Astrocyte of the spinal cord (primary cell): ENCODE measurements at regions not wholly inside any gene's neighbourhood (a gene's known extent, or its start where the extent isn't known, plus 50 kb on each side); places are given as distances from the start of the nearest gene placed in this dataset.
A peak's percentile ranks its signal among the peaks of the same experiment; 100 is the strongest.

Experiments
- DNase-seq: peaks from one replicate; pipeline ENCODE4 v3.0.0; 2011; ENCODE audit warnings: low read depth, low spot score
- H3K4me3 ChIP-seq: 2 replicates; pipeline ENCODE4 v1.5.1; 2011; ENCODE audit warnings: low read depth, mild to moderate bottlenecking, low read length, moderate library complexity
- CTCF ChIP-seq: IDR thresholded peaks from 2 replicates; pipeline ENCODE4 v1.5.1; 2012; ENCODE audit warnings: low read depth, mild to moderate bottlenecking, low read length, inconsistent platforms
- in situ Hi-C: cut with HindIII; loops from 2 replicates; pipeline ENCODE4 v1.10.0; 2017; ENCODE audit warnings: low sequenced_read_pairs

DNA sequence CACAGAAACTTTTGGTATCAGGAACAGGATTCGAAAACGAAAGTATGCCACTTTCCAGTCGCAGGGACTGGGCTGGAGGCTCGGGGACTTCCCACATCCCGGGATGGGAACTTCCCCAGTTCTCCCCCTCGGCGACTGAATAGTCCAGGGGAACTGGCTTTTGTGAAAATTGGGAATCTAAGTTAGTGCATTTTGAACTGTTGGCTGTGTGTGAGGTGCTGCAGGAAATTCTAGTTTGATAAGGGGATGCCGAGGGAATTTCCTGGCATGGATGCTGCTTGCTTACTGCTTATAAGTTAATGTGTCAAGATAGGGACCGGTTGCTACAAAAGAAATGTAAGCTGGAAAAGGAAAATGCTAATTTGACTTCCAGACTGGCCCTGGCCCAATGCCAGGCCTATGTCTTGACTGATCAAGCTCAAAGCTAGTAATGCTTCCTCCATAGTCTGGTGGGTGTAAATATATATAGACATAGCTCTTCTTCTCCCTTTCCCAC lies 73.4 kb upstream of the EIF5 start:
- H3K4me3 ChIP-seq: peak overlapping the region; percentile 45
- in situ Hi-C loops: no loop called here
- DNase-seq: peak; percentile 14
- TF ChIP-seq CTCF: no peak

- in situ Hi-C loops: no loop called here
- no peak overlapping the region for H3K4me3 ChIP-seq
- TF ChIP-seq CTCF: no peak
- no peak for DNase-seq
Observed at GRCh38 chr14:103267226-103267910, 66.7 kb upstream of the EIF5 start.

DNA sequence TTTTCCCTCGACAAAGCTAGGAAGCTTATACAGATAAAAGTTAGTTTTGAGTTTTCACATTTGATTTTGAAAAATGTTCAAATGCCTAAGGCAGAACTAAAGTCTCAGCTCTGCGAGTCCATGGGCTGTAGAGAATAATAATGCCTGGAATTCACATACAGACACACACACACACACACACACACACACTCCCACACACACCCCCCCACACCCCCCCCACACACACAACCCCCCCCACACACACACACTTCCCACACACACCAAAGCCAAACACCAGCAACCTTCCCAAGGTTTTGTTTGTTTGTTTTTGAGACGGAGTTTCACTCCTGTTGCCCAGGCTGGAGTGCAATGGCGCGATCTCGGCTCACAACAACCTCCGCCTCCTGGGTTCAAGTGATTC lies 62.8 kb upstream of the EIF5 start:
- no peak for DNase-seq
- in situ Hi-C loops: no loop called here
- TF ChIP-seq CTCF: no peak
- H3K4me3 ChIP-seq: no peak overlapping the region

DNA sequence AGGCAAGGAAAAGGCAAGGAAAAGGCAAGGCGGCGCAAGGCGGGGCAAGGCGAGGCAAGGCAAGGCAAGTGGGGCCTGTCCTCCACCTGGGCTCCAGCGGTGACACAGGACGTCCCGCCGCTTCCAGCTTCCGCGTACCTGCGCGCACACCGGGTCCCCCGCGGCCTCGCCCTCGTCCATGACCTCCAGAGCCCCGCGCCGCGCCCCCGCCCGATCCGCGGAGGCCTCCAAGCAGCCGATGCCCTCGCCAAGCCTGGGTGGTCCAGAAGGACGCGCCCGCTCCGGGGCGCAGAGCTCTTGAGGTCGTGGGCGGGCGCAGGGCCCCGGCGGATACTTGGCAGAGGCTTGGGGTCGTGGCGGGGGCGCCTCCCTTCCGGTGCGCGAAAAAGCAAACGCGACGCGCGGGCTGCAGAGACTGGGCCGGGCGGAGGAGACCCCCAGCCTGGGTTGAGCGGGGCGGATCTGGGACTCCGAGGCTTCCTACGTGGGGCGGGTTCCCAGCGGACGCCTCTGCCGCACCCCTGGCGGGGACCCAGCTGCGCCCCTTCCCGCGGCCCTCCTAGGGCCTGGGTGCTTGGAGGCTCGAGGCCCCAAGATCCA lies 60.8 kb upstream of the EIF5 start:
- DNase-seq: no peak
- TF ChIP-seq CTCF: no peak
- H3K4me3 ChIP-seq: no peak overlapping the region
- in situ Hi-C loops: no loop called here

GRCh38 chr14:103273745-103274615 lies 60.1 kb upstream of the EIF5 start:
- DNase-seq: no peak
- H3K4me3 ChIP-seq: no peak overlapping the region
- in situ Hi-C loops: no loop called here
- TF ChIP-seq CTCF: no peak

DNA sequence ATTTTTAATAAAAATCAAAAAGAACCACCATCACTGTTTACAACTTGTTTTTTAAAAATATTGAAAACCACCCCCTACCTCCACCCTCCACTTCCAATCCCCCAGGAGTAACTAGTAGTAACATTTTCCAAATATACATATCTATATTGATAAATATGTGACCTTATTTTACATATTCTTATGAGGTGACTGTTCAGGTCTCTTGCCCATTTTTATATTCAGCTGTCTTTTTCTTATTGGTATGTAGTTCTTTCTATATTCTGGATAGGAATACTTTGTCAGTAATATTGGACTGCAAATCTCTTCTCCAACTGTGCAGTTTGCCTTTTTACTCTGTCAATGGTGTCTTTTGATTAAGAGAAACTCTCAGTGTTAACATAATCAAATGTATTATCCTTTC lies 59.0 kb upstream of the EIF5 start:
- TF ChIP-seq CTCF: no peak
- no peak for DNase-seq
- no peak overlapping the region for H3K4me3 ChIP-seq
- in situ Hi-C loops: no loop called here
